Astrocyte (in vitro differentiated cells and primary cell): ENCODE measurements at regions not wholly inside any gene's neighbourhood (a gene's known extent, or its start where the extent isn't known, plus 50 kb on each side); places are given as distances from the start of the nearest gene placed in this dataset.

Source experiments
- DNase-seq: peaks from one replicate; pipeline ENCODE4 v3.0.0-alpha.2; 2010; ENCODE audit warnings: low read depth
- FAIRE-seq: peaks from 2 replicates; lab custom pipeline; 2011; peaks lifted over from hg19 to GRCh38; lab: Jason Lieb, UNC
- H2AFZ ChIP-seq: 2 replicates; pipeline ENCODE4 v1.6.0; 2012; ENCODE audit warnings: low read depth, low read length, inconsistent platforms
- H3K27ac ChIP-seq: 2 replicates; pipeline ENCODE4 v1.5.1; 2011; ENCODE audit warnings: low read depth, low read length, inconsistent platforms
- H3K27me3 ChIP-seq: 2 replicates; pipeline ENCODE4 v1.6.0; 2011; ENCODE audit warnings: low read length, inconsistent platforms; ENCODE audit not compliant: insufficient read depth
- H3K36me3 ChIP-seq: 2 replicates; pipeline ENCODE4 v1.5.1; 2011; ENCODE audit warnings: low read length, inconsistent platforms; ENCODE audit not compliant: insufficient read depth
- H3K4me1 ChIP-seq: 2 replicates; pipeline ENCODE4 v1.5.1; 2011; ENCODE audit warnings: low read length, inconsistent platforms; ENCODE audit not compliant: insufficient read depth
- H3K4me2 ChIP-seq: 2 replicates; pipeline ENCODE4 v1.6.0; 2012; ENCODE audit warnings: low read length, inconsistent platforms
- H3K4me3 ChIP-seq: 2 replicates; pipeline ENCODE4 v1.5.1; 2011; ENCODE audit warnings: low read depth, mild to moderate bottlenecking, low read length, inconsistent platforms; ENCODE audit not compliant: insufficient read depth
- H3K79me2 ChIP-seq: 2 replicates; pipeline ENCODE4 v1.6.0; 2012; ENCODE audit warnings: mild to moderate bottlenecking, low read length, inconsistent platforms; ENCODE audit not compliant: insufficient read depth
- H3K9ac ChIP-seq: 2 replicates; pipeline ENCODE4 v1.6.0; 2012; ENCODE audit warnings: mild to moderate bottlenecking, low read length, inconsistent platforms
- H3K9me3 ChIP-seq: 2 replicates; pipeline ENCODE4 v1.5.1; 2012; ENCODE audit warnings: low read depth, mild to moderate bottlenecking, low read length, inconsistent platforms; ENCODE audit not compliant: insufficient read depth
- H4K20me1 ChIP-seq: 2 replicates; pipeline ENCODE4 v1.6.0; 2012; ENCODE audit warnings: low read length, inconsistent platforms; ENCODE audit not compliant: insufficient read depth
- H3K27ac Mint-ChIP-seq: one replicate; pipeline ENCODE4 v1.8.0; 2021; ENCODE audit warnings: mild to moderate bottlenecking, mixed read lengths; ENCODE audit not compliant: unreplicated experiment
- H3K27me3 Mint-ChIP-seq: one replicate; pipeline ENCODE4 v1.8.0; 2021; ENCODE audit warnings: low read depth, mixed read lengths; ENCODE audit not compliant: unreplicated experiment
- H3K36me3 Mint-ChIP-seq: one replicate; pipeline ENCODE4 v1.8.0; 2021; ENCODE audit warnings: low read depth, mixed read lengths; ENCODE audit not compliant: unreplicated experiment
- H3K4me1 Mint-ChIP-seq: one replicate; pipeline ENCODE4 v1.8.0; 2021; ENCODE audit warnings: low read depth, mixed read lengths; ENCODE audit not compliant: unreplicated experiment
- H3K4me3 Mint-ChIP-seq: one replicate; pipeline ENCODE4 v1.8.0; 2021; ENCODE audit warnings: mild to moderate bottlenecking, moderate library complexity, mixed read lengths; ENCODE audit not compliant: unreplicated experiment
- H3K9me3 Mint-ChIP-seq: one replicate; pipeline ENCODE4 v1.8.0; 2021; ENCODE audit warnings: mild to moderate bottlenecking, mixed read lengths; ENCODE audit not compliant: unreplicated experiment
- CTCF ChIP-seq: IDR thresholded peaks from 2 replicates; pipeline ENCODE4 v1.5.1; 2011; ENCODE audit warnings: low read depth, mild to moderate bottlenecking, inconsistent platforms, low read length, moderate library complexity; ENCODE audit not compliant: insufficient read depth
- EZH2 ChIP-seq: IDR thresholded peaks from 2 replicates; pipeline ENCODE4 v1.6.1; 2012; ENCODE audit warnings: mild to moderate bottlenecking, low read length, inconsistent platforms; ENCODE audit not compliant: insufficient read depth

- Mint-ChIP-seq H3K36me3 (no peaks in the 10 kb centered on the region), H3K4me1 (no peaks in the 10 kb centered on the region), H3K27ac (no peak overlapping the region), H3K4me3 (no peak overlapping the region), H3K27me3 (peaks cover 42% of the 10 kb centered on the region), H3K9me3 (peaks cover 4% of the 10 kb centered on the region)
- Histone ChIP-seq H3K4me2 (no peak overlapping the region), H2AFZ (no peak overlapping the region), H3K27ac (no peak overlapping the region), H3K36me3 (no peaks in the 10 kb centered on the region), H3K27me3 (peaks cover 2% of the 10 kb centered on the region), H3K4me3 (no peak overlapping the region), H3K9ac (no peak overlapping the region), H3K79me2 (no peaks in the 10 kb centered on the region), H3K4me1 (no peaks in the 10 kb centered on the region), H3K9me3 (no peaks in the 10 kb centered on the region), H4K20me1 (no peaks in the 10 kb centered on the region)
- FAIRE-seq (no peak), DNase-seq (no peak)
- TF ChIP-seq EZH2, result no peak
- no peak for TF ChIP-seq CTCF
Observed at GRCh38 chr14:94964931-94965330, 192.4 kb downstream of the DICER1 start.

- DNase-seq (no peak), FAIRE-seq (no peak)
- Histone ChIP-seq H3K4me1 (no peaks in the 10 kb centered on the region), H2AFZ (no peak overlapping the region), H3K9me3 (no peaks in the 10 kb centered on the region), H3K36me3 (no peaks in the 10 kb centered on the region), H3K4me3 (no peak overlapping the region), H4K20me1 (no peaks in the 10 kb centered on the region), H3K9ac (no peak overlapping the region), H3K4me2 (no peak overlapping the region), H3K27ac (no peak overlapping the region), H3K79me2 (no peaks in the 10 kb centered on the region), H3K27me3 (peaks cover 2% of the 10 kb centered on the region)
- Mint-ChIP-seq H3K4me3 (no peak overlapping the region), H3K27me3 (peaks cover 47% of the 10 kb centered on the region), H3K9me3 (peaks cover 4% of the 10 kb centered on the region), H3K4me1 (no peaks in the 10 kb centered on the region), H3K36me3 (no peaks in the 10 kb centered on the region), H3K27ac (no peak overlapping the region)
- TF ChIP-seq CTCF, result no peak
- TF ChIP-seq EZH2, result no peak
Observed at GRCh38 chr14:94964181-94964580, 193.1 kb downstream of the DICER1 start.

- no peak overlapping the region for H3K4me3 ChIP-seq
- FAIRE-seq (no peak), DNase-seq (no peak)
- H3K9ac ChIP-seq, result no peak overlapping the region
- H2AFZ ChIP-seq, result no peak overlapping the region
- peaks cover 2% of the 10 kb centered on the region for H3K27me3 ChIP-seq
- H3K27me3 Mint-ChIP-seq, result peaks cover 54% of the 10 kb centered on the region
- no peak overlapping the region for H3K27ac Mint-ChIP-seq
- no peaks in the 10 kb centered on the region for H3K4me1 ChIP-seq
- H4K20me1 ChIP-seq, result no peaks in the 10 kb centered on the region
- no peaks in the 10 kb centered on the region for H3K9me3 ChIP-seq
- no peaks in the 10 kb centered on the region for H3K36me3 ChIP-seq
- H3K9me3 Mint-ChIP-seq, result peaks cover 4% of the 10 kb centered on the region
- H3K79me2 ChIP-seq, result no peaks in the 10 kb centered on the region
- H3K27ac ChIP-seq, result no peak overlapping the region
- H3K4me3 Mint-ChIP-seq, result no peak overlapping the region
- H3K4me1 Mint-ChIP-seq, result no peaks in the 10 kb centered on the region
- no peaks in the 10 kb centered on the region for H3K36me3 Mint-ChIP-seq
- TF ChIP-seq EZH2 (no peak), CTCF (no peak)
- H3K4me2 ChIP-seq, result no peak overlapping the region
Observed at GRCh38 chr14:94963051-94963450, 193.1 kb upstream of the GSC start.
